ENCODE measurements at regions not wholly inside any gene's neighbourhood (a gene's known extent, or its start where the extent isn't known, plus 50 kb on each side); places are given as distances from the start of the nearest gene placed in this dataset.

DNA sequence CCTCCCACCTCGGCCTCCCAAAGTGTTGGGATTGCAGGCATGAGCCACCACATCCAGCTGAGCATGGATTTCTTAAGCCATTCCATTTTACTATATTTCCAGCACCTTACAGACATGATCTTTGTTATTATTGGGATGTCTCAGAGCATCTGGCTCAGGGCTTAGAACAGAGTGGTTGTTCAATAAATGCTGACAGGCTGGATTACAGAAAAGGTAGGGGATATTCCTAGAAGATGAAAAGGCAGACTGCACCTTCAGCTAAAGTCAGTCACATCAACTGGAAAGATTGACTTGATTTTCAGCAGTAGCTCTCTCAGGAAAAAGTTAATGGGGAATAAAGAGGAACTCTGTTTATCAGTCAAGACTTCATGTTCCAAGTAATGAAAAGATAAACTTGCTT, 360.3 kb upstream of the ERCC4 start (continued):
- TF ChIP-seq CTCF (CRISPR knock-in tag; IDR thresholded peaks at IDR 0.05) (no peak), IRF2 (CRISPR knock-in tag; IDR thresholded peaks at IDR 0.05) (no peak), DR1 (CRISPR knock-in tag; IDR thresholded peaks at IDR 0.05) (no peak), ZNF34 (CRISPR knock-in tag; IDR thresholded peaks at IDR 0.05; ENCODE audit: borderline replicate concordance) (no peak), MAFF (IDR thresholded peaks at IDR 0.05; ENCODE audit: low read depth, low read length) (peak; percentile 40)

DNA sequence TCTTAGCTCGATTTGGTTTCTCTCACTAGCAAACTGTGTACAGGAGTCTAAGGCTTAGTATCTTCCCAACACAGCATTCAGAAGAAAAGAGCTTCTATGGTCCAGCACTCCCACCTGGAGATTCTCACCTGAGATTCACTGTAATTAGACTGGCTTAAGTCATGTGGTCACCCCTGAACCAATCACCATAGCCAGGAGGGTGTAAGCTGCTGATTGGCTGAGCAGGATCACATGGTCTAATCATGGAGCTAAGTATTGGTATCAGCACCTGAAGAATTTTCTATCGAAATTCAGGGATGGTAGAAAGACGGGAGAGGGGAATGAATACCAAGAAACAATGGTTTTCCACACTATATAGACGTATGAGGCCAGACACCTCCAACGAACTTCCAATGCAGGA, 359.8 kb upstream of the ERCC4 start:
- 14% methylated on average over 5 of the region's 5 CpGs for WGBS (ENCODE audit: low lambda C conversion rate)
- no peak for FAIRE-seq
- DNase-seq (ENCODE audit: low spot score): no peak

More for the DNA sequence above, 359.8 kb upstream of the ERCC4 start:
- H3K27ac ChIP-seq (ENCODE audit: extremely low read length, insufficient read depth, low read length): no peak overlapping the region
- no peak overlapping the region for H3K4me2 ChIP-seq (ENCODE audit: low read depth, low read length)
- no peaks in the 10 kb centered on the region for H3K79me2 ChIP-seq (ENCODE audit: insufficient read depth, low read length)
- ATAC-seq: no peak
- 0 out of 5 replicates have a peak, but pooled peaks cover 0 to 9% of the 10 kb centered on the region in 2 experiments for H3K27me3 ChIP-seq (ENCODE audit: control insufficient read depth in 1 of 2, insufficient read depth in 2 of 2, low read length in 2 of 2)
- H2AFZ ChIP-seq (ENCODE audit: low read length): no peak overlapping the region
- in situ Hi-C loops (cut with HindIII; ENCODE audit: extremely low pct_ligation_motif_present, low pct_unique_long_range_greater_than_20kb) (no loop called here), intact Hi-C loops (cut with micrococcal nuclease; ENCODE audit: unreplicated experiment) (no loop called here)
- no peak overlapping the region for H3K9ac ChIP-seq (ENCODE audit: insufficient read depth, low read depth, low read length)
- H3K36me3 ChIP-seq (replicated peaks in 1 of 2; ENCODE audit: control insufficient read depth in 1 of 2, insufficient read depth in 2 of 2, low read length in 2 of 2): no peaks in the 10 kb centered on the region
- no TSS peak for BruUV-seq (replicated peaks)
- H3K4me3 ChIP-seq (replicated peaks in 1 of 3; ENCODE audit: insufficient read depth in 1 of 3, low read depth in 2 of 3, low read length in 3 of 3): no peak overlapping the region
- no peaks in the 10 kb centered on the region for H4K20me1 ChIP-seq (ENCODE audit: insufficient read depth, low read length)
- no peaks in the 10 kb centered on the region for H3K9me3 ChIP-seq (ENCODE audit: low read length)
- CTCF ChIA-PET (ENCODE audit: low intra/inter-chr PET ratio, low total read pairs): no interaction called here
- no peak for TF ChIP-seq ZFP1 (CRISPR knock-in tag; IDR thresholded peaks at IDR 0.05)
- TF ChIP-seq NFYC (CRISPR knock-in tag; IDR thresholded peaks at IDR 0.05): peak; percentile 61; the same call in 1 of the 2 replicates
- TF ChIP-seq NFYB (CRISPR knock-in tag; IDR thresholded peaks at IDR 0.05): peak; percentile 58
- H3K4me1 ChIP-seq (ENCODE audit: insufficient read depth, low read length): no peaks in the 10 kb centered on the region
- POLR2A ChIA-PET: no interaction called here
